ENCODE measurements at regions not wholly inside any gene's neighbourhood (a gene's known extent, or its start where the extent isn't known, plus 50 kb on each side); places are given as distances from the start of the nearest gene placed in this dataset.

DNA sequence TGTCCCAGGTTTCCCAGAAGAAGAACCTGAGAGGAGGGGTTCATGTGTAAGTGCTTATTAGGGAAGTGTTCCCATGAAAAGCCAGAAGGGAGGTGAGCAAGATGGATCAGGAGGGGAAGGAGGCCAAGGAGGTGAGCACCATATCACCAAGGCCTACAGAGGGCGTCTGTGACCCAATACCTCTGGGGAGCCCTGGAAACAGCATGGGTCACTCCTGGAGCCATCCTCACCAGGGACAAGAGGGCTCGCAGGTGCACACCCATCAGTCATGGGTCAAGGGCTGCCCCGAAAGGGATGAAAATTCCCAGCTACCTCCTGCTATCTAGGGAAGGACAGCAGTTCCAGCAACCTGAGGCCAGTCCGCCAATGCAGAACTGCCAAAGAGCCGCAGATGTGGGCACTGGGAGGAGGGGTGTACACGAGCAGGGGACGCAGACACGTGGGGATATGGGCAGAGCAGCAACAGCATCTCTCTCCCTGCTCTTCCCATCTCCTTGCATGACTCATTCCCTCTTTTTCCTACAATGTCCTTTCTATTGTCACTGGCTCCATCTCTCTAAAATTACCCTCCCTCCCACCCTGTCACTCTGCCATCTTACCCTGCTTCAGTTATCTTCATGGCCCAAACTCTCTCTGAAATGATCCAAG, 167.6 kb upstream of the FSTL4 start:
- Histone ChIP-seq H3K4me2 (ENCODE audit: control insufficient read depth, insufficient read depth) (no peak overlapping the region), H3K4me3 (no peak overlapping the region), H3K27me3 (replicated peaks in 1 of 2; ENCODE audit: control insufficient read depth in 2 of 2, insufficient read depth in 2 of 2, low read length in 1 of 2) (no peaks in the 10 kb centered on the region), H3K4me1 (ENCODE audit: control insufficient read depth, insufficient read depth, low read length) (no peaks in the 10 kb centered on the region), H3K9me3 (replicated peaks; ENCODE audit: control insufficient read depth, insufficient read depth, low read length) (peaks cover 1% of the 10 kb centered on the region; the same call in 2 of the 3 replicates), H3K9ac (ENCODE audit: control insufficient read depth, insufficient read depth, low read length) (no peak overlapping the region), H3K79me2 (ENCODE audit: control insufficient read depth, insufficient read depth, low read length) (no peaks in the 10 kb centered on the region), H3K36me3 (ENCODE audit: control insufficient read depth in 2 of 2, insufficient read depth in 2 of 2, low read length in 1 of 2) (no peaks in the 10 kb centered on the region), H2AFZ (ENCODE audit: control insufficient read depth, low read depth, low read length) (no peak overlapping the region), H4K20me1 (ENCODE audit: control insufficient read depth, insufficient read depth) (no peaks in the 10 kb centered on the region), H3K27ac (ENCODE audit: control insufficient read depth, insufficient read depth) (no peak overlapping the region)
- 34% methylated on average over 8 of the region's 8 CpGs for WGBS (ENCODE audit: insufficient coverage, insufficient replicate concordance, low lambda C conversion rate, missing lambda C conversion rate)
- SMC1A ChIA-PET (ENCODE audit: uncharacterized antibody, unreplicated experiment), result interaction anchor here (0.7 to 3.7 kb wide), 3 partner anchors 88 to 90 kb away, joined by 3 to 11 read pairs (median 5); no protein-coding TSS in a partner anchor
- in situ Hi-C loops (cut with MboI) (no loop called here), intact Hi-C loops (cut with micrococcal nuclease; ENCODE audit: unreplicated experiment) (loop anchor here (2.0 kb wide), 1 partner anchor 89 kb away; no protein-coding TSS in a partner anchor)
- POLR2A ChIA-PET, result no interaction called here
- BruUV-seq (replicated peaks), result no TSS peak
- CTCF ChIA-PET, result interaction anchor here (1.1 to 8.9 kb wide), 3 partner anchors 42 to 90 kb away, joined by 3 to 65 read pairs (median 10); no protein-coding TSS in a partner anchor
- ATAC-seq (peak; percentile 75), DNase-seq (ENCODE audit: low read depth, low spot score) (no peak), FAIRE-seq (no peak)
- RAD21 ChIA-PET (ENCODE audit: unreplicated experiment), result interaction anchor here (0.7 to 1.0 kb wide), 2 partner anchors 22 to 90 kb away, joined by 3 to 4 read pairs; no protein-coding TSS in a partner anchor
- TF ChIP-seq ETV6 (conservative IDR thresholded peaks at IDR 0.05 in 1 of 2, IDR thresholded peaks at IDR 0.05 in 1 of 2; ENCODE audit: borderline replicate concordance in 1 of 2, low read depth in 1 of 2) (no peak), RAD21 (IDR thresholded peaks at IDR 0.05; ENCODE audit: insufficient read depth, low read depth, low read length) (peak; percentile 45), MEF2A (IDR thresholded peaks at IDR 0.05; ENCODE audit: insufficient read depth, low read depth, low read length) (no peak), EP300 (IDR thresholded peaks at IDR 0.05; ENCODE audit: borderline replicate concordance in 1 of 2, control insufficient read depth in 1 of 2, low read depth in 2 of 2, low read length in 2 of 2) (no peak), SMC3 (IDR thresholded peaks at IDR 0.05; ENCODE audit: borderline replicate concordance, low read length) (peak; percentile 14; the same call in 1 of the 2 replicates), NR2C2 (IDR thresholded peaks at IDR 0.05; ENCODE audit: borderline replicate concordance, control insufficient read depth, insufficient read length, low read depth) (no peak)
- TF ChIP-seq, protein P1, sequence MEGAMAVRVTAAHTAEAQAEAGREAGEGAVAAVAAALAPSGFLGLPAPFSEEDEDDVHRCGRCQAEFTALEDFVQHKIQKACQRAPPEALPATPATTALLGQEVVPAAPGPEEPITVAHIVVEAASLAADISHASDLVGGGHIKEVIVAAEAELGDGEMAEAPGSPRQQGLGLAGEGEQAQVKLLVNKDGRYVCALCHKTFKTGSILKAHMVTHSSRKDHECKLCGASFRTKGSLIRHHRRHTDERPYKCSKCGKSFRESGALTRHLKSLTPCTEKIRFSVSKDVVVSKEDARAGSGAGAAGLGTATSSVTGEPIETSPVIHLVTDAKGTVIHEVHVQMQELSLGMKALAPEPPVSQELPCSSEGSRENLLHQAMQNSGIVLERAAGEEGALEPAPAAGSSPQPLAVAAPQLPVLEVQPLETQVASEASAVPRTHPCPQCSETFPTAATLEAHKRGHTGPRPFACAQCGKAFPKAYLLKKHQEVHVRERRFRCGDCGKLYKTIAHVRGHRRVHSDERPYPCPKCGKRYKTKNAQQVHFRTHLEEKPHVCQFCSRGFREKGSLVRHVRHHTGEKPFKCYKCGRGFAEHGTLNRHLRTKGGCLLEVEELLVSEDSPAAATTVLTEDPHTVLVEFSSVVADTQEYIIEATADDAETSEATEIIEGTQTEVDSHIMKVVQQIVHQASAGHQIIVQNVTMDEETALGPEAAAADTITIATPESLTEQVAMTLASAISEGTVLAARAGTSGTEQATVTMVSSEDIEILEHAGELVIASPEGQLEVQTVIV (IDR thresholded peaks at IDR 0.05; ENCODE audit: borderline replicate concordance, partially characterized antibody), result no peak
- TF ChIP-seq, protein P2, sequence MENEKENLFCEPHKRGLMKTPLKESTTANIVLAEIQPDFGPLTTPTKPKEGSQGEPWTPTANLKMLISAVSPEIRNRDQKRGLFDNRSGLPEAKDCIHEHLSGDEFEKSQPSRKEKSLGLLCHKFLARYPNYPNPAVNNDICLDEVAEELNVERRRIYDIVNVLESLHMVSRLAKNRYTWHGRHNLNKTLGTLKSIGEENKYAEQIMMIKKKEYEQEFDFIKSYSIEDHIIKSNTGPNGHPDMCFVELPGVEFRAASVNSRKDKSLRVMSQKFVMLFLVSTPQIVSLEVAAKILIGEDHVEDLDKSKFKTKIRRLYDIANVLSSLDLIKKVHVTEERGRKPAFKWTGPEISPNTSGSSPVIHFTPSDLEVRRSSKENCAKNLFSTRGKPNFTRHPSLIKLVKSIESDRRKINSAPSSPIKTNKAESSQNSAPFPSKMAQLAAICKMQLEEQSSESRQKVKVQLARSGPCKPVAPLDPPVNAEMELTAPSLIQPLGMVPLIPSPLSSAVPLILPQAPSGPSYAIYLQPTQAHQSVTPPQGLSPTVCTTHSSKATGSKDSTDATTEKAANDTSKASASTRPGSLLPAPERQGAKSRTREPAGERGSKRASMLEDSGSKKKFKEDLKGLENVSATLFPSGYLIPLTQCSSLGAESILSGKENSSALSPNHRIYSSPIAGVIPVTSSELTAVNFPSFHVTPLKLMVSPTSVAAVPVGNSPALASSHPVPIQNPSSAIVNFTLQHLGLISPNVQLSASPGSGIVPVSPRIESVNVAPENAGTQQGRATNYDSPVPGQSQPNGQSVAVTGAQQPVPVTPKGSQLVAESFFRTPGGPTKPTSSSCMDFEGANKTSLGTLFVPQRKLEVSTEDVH (IDR thresholded peaks at IDR 0.05; ENCODE audit: low read depth, partially characterized antibody), result no peak
- TF ChIP-seq, protein P3, sequence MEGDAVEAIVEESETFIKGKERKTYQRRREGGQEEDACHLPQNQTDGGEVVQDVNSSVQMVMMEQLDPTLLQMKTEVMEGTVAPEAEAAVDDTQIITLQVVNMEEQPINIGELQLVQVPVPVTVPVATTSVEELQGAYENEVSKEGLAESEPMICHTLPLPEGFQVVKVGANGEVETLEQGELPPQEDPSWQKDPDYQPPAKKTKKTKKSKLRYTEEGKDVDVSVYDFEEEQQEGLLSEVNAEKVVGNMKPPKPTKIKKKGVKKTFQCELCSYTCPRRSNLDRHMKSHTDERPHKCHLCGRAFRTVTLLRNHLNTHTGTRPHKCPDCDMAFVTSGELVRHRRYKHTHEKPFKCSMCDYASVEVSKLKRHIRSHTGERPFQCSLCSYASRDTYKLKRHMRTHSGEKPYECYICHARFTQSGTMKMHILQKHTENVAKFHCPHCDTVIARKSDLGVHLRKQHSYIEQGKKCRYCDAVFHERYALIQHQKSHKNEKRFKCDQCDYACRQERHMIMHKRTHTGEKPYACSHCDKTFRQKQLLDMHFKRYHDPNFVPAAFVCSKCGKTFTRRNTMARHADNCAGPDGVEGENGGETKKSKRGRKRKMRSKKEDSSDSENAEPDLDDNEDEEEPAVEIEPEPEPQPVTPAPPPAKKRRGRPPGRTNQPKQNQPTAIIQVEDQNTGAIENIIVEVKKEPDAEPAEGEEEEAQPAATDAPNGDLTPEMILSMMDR (IDR thresholded peaks at IDR 0.05 in 2 of 3, conservative IDR thresholded peaks at IDR 0.05 in 1 of 3; ENCODE audit: control insufficient read depth in 2 of 3, extremely low read depth in 1 of 3, insufficient read depth in 1 of 3, low read depth in 3 of 3, low read length in 3 of 3), result peak; percentile 17 to 34 (median 34); a peak in 4 of 6 replicates
